22Rv1 (cell line): ENCODE measurements at regions not wholly inside any gene's neighbourhood (a gene's known extent, or its start where the extent isn't known, plus 50 kb on each side); places are given as distances from the start of the nearest gene placed in this dataset.

ENCODE experiments used
- ZFX ChIP-seq: fragments of 450-650 bp; IDR thresholded peaks from 2 replicates; pipeline ENCODE4 v1.6.1; 2017; ENCODE audit warnings: antibody characterized with exemption, borderline replicate concordance
- TF ChIP-seq, protein P1 (sequence below): fragments of 450-650 bp; IDR thresholded peaks from 2 replicates; pipeline ENCODE4 v1.5.1; 2017; ENCODE audit warnings: mild to moderate bottlenecking

DNA sequence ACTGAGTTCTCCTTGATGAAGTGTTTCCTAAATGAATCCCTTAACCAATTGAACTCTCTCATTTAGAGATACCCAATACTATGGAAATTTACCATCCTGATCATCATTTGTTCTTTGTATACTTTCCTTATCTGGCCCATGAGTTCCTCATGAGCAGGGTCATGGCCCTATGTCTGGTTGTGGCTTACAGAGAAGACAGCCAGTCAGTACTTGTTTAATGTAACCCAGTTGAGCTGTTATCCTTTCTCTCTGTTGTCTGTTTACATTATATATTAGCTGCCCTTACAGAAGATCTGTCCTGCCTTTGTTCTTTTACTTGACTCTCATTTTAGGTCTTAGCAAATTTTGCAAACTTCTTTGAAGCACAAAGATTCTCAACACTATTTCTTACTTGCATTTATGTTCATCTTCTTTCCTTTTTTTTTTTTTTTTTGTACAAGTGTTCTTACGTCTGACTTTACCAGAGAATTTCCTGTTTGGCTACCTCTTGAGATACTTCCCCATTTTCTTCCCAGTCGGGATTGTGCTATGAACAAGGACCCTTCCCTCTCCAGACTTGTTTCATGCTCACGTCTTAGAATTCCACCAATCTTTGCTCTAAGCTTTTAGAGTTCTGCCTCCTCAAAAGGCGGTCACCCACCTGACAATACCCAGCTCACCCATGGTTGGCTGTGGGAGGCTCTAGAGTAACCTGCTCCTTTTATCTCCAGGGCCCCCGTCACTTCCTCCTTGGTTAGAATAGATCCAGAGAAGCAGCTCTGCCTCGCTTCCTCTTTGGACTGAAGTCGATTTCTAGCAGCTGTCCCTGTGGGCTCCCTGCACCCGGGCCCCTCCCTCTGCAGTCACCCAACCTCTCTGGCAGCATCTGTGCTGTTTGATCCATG is 53.6 kb upstream of the RUNX1 start:
- TF ChIP-seq, protein P1, sequence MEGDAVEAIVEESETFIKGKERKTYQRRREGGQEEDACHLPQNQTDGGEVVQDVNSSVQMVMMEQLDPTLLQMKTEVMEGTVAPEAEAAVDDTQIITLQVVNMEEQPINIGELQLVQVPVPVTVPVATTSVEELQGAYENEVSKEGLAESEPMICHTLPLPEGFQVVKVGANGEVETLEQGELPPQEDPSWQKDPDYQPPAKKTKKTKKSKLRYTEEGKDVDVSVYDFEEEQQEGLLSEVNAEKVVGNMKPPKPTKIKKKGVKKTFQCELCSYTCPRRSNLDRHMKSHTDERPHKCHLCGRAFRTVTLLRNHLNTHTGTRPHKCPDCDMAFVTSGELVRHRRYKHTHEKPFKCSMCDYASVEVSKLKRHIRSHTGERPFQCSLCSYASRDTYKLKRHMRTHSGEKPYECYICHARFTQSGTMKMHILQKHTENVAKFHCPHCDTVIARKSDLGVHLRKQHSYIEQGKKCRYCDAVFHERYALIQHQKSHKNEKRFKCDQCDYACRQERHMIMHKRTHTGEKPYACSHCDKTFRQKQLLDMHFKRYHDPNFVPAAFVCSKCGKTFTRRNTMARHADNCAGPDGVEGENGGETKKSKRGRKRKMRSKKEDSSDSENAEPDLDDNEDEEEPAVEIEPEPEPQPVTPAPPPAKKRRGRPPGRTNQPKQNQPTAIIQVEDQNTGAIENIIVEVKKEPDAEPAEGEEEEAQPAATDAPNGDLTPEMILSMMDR: no peak
- TF ChIP-seq ZFX: no peak
